ENCODE measurements at regions not wholly inside any gene's neighbourhood (a gene's known extent, or its start where the extent isn't known, plus 50 kb on each side); places are given as distances from the start of the nearest gene placed in this dataset.
"Not testable (repeated sequence)": the region's sequence is repeated elsewhere in the genome, so short reads cannot be mapped to it uniquely, and the experiment has no call there.

DNA sequence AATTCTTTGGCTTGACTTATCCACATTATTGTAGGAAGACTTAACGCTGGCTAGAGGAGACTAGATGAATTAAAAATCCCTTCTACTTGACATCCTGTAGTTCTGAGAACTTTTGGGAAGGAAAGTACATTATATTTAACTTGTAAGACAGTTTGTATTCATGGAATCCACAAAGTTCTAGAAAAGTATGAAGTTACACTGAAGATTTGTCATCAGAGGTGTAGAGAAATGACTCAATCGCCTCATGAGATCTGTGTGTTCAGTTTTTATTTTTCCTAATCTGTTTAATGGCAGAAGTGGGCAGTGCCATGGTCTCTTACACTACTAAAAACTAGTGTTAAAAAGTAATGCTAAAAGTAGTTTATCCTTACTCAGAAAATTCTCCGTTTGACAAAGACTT, 89.1 kb upstream of the SMIM30 start:
- DNase-seq, result no peak

DNA sequence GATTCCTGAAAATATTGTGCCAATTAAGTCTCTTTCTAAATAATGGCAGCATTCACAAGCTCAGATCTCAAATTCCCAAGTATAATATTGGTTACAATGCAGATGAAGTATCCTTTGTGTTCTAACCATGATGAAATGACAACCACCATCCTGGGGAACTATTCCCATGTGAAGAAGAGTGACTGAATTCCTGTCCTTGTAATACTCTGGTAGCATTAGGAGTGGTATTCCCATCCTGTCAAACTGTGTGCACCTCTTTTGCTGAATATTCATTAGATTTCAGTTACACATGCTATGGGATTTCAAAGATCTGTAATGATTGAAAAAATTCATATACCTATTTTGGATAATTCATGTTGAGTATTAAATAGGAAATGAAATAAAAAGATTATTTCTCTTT, 86.1 kb upstream of the SMIM30 start:
- no peak for DNase-seq

DNA sequence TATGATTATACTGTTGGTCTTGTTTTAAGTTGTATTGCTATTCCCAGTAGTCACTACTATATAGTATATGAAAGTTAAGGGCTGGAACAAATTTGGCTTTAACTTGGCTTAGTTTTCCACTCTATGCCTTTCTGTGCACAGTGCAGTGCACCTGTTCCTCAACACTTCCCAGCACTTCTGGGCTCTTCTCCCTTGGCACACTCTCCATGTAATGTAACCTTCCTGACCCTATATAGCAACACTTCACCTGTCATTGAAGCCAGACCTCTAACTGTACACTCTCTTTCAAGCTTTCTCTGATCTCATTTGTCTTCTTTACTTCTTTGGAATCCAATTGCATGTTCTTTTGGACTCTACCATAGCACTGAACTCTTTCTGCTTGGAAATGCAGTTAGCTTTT, 83.9 kb upstream of the SMIM30 start:
- DNase-seq, result no peak

- no peak for DNase-seq
Observed at GRCh38 chr7:113200281-113200680, 81.9 kb upstream of the SMIM30 start.

DNA sequence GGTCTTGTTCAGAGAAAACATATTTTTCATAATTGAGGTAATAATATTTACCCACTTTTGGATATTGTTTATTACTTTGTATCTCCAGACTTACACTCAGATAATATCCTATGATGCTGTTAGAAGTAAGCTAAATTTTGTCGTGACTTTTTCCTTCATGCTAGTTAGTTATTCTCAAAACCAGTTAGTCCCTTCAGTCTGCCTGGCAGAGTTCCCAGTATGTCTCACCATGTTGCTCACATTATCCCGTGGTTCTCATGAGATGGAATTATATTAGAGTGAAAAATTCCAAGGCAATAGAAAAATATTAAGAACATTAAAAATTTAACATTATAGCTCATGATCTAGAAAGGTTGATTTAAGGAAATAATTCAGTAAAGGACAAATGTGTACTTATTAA, 81.5 kb upstream of the SMIM30 start:
- no peak for DNase-seq

DNA sequence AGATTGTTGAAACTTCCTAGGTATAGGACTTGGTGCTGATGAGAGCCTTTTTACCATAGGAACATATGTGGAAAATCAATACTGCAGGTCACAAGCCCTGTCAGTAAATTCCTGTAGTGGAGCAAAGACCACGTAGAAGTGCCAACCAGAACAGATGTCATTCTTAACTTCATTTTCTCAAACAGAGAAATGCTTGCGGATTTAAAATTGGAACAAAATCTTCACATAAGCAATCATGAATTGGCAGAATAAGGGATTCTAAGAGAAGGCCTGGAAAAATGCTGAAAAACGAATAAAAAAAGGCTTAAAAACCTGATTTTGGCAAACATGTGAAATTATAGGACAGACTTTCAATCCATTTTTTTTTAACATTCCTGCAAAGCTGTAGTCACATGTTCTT, 80.8 kb upstream of the SMIM30 start:
- DNase-seq, result no peak

DNA sequence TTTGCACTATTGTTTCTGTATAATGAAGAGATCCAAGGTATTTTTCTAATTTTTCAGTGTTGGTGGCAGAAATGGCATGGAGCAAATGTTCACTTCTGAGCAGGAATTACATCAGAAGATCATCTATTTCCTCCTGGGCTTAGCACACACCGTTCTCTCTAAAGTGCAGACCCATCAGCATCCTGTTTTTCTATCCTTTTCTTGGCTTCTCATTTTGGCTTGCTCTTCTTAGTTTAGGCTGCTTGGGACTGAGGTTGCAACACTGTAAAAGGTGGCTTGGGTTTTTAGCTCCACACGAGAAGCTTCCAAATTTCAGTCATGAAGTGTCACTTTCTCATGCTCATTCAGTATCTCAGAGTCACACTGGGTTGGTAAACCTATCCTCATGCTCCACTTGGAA, 79.9 kb upstream of the SMIM30 start:
- DNase-seq, result no peak

- no peak for DNase-seq
Observed at GRCh38 chr7:113197274-113197673, 78.9 kb upstream of the SMIM30 start.

GRCh38 chr7:113188396-113188795, 70.0 kb upstream of the SMIM30 start:
- no peak for DNase-seq

- DNase-seq, result no peak
Observed at GRCh38 chr7:113179313-113179712, 61.0 kb upstream of the SMIM30 start.

DNA sequence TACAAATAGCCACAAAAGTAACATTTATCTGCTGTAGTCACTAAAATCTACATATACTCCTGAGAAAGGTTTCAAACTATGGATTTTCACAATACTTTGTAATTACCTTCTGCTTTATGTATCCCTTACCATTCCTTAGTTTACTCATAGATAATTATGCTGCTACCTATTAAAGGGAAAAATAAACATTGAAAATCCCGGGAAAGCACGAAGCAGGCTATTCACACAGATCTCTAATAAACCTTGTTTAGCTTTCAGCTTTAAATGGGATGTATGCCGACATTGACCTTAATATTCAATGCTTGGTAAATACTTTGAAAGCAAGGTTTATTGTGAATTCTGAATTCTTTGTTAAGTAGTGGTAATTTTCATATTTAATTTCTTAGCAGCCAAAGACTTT, 58.5 kb upstream of the SMIM30 start:
- DNase-seq, result no peak

- not testable (repeated sequence) for DNase-seq
Observed at GRCh38 chr7:113176180-113176579, 57.8 kb upstream of the SMIM30 start.

DNA sequence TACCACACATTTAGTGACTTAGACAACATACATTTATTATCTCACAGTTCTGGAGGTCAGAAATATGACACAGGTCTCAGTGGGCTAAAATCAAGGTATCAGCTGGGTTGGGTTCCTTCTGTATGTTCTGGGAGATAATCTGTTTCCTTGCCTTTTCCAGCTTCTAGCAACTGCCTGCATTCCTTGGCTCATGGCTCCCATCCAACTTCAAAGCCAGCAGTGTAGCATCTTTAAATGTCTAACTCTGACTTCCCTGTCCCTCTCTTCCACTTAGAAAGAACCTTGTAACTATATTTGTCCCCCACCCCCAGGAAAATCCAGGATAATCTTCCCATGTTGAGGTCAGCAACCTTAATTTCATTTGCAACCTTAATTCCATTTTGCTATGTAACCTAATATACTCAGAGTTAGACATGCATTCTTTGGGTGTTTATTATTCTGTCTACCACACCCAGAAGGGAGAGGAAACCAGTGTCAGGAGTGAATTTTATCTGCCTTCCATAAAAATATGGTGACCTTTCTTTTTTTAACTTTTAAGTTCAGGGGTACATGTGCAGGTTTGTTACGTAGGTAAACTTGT, 57.3 kb upstream of the SMIM30 start:
- no peak for DNase-seq

- no peak for DNase-seq
Observed at GRCh38 chr7:113172726-113173125, 54.4 kb upstream of the SMIM30 start.

- no peak for DNase-seq
Observed at GRCh38 chr7:113170591-113170990, 52.2 kb upstream of the SMIM30 start.

Data from NCI-H510A treated with DMSO at 0.1 percent for 48 hours (cell line).